ENCODE measurements at regions not wholly inside any gene's neighbourhood (a gene's known extent, or its start where the extent isn't known, plus 50 kb on each side); places are given as distances from the start of the nearest gene placed in this dataset.

DNA sequence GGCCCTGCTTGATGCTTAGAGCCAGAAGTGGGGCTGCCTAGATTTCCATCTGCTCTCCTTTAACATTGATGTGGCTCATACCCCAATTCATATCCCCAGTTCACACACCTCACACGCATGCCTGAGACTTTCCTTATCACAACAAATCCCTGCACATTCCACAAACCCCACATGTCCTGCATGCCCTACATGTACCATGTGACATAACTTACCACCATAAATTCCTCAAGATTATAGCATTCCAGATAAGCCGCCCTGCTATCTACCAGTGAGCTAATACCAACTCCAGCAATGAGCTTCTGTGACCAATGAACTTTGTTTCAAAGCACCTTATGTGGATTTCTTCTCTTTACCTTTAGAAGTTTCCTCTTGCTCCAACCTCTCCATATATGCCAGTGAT, 104.7 kb upstream of the RAB11FIP2 start:
- TF ChIP-seq, protein P1, sequence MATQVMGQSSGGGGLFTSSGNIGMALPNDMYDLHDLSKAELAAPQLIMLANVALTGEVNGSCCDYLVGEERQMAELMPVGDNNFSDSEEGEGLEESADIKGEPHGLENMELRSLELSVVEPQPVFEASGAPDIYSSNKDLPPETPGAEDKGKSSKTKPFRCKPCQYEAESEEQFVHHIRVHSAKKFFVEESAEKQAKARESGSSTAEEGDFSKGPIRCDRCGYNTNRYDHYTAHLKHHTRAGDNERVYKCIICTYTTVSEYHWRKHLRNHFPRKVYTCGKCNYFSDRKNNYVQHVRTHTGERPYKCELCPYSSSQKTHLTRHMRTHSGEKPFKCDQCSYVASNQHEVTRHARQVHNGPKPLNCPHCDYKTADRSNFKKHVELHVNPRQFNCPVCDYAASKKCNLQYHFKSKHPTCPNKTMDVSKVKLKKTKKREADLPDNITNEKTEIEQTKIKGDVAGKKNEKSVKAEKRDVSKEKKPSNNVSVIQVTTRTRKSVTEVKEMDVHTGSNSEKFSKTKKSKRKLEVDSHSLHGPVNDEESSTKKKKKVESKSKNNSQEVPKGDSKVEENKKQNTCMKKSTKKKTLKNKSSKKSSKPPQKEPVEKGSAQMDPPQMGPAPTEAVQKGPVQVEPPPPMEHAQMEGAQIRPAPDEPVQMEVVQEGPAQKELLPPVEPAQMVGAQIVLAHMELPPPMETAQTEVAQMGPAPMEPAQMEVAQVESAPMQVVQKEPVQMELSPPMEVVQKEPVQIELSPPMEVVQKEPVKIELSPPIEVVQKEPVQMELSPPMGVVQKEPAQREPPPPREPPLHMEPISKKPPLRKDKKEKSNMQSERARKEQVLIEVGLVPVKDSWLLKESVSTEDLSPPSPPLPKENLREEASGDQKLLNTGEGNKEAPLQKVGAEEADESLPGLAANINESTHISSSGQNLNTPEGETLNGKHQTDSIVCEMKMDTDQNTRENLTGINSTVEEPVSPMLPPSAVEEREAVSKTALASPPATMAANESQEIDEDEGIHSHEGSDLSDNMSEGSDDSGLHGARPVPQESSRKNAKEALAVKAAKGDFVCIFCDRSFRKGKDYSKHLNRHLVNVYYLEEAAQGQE (IDR thresholded peaks at IDR 0.05; ENCODE audit: insufficient replicate concordance, low read depth), result no peak
- TF ChIP-seq POLR2AphosphoS5 (IDR thresholded peaks at IDR 0.05; ENCODE audit: low read depth) (no peak), GABPA (IDR thresholded peaks at IDR 0.05; ENCODE audit: low read depth) (no peak)
- TF ChIP-seq, protein P2, sequence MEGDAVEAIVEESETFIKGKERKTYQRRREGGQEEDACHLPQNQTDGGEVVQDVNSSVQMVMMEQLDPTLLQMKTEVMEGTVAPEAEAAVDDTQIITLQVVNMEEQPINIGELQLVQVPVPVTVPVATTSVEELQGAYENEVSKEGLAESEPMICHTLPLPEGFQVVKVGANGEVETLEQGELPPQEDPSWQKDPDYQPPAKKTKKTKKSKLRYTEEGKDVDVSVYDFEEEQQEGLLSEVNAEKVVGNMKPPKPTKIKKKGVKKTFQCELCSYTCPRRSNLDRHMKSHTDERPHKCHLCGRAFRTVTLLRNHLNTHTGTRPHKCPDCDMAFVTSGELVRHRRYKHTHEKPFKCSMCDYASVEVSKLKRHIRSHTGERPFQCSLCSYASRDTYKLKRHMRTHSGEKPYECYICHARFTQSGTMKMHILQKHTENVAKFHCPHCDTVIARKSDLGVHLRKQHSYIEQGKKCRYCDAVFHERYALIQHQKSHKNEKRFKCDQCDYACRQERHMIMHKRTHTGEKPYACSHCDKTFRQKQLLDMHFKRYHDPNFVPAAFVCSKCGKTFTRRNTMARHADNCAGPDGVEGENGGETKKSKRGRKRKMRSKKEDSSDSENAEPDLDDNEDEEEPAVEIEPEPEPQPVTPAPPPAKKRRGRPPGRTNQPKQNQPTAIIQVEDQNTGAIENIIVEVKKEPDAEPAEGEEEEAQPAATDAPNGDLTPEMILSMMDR (IDR thresholded peaks at IDR 0.05; ENCODE audit: insufficient read depth, low read length), result no peak

Measured in HL-60 (cell line).